ENCODE measurements at regions not wholly inside any gene's neighbourhood (a gene's known extent, or its start where the extent isn't known, plus 50 kb on each side); places are given as distances from the start of the nearest gene placed in this dataset.

GRCh38 chr5:163869581-163869980 lies 364.2 kb downstream of the MAT2B start:
- TF ChIP-seq POLR2A (IDR thresholded peaks at IDR 0.05) (no peak), CTCF (IDR thresholded peaks at IDR 0.05) (no peak)

Data from thyroid gland (tissue), 4 donors.